Epithelial cell of proximal tubule (primary cell): ENCODE measurements at regions not wholly inside any gene's neighbourhood (a gene's known extent, or its start where the extent isn't known, plus 50 kb on each side); places are given as distances from the start of the nearest gene placed in this dataset.

Experiments
- DNase-seq: peaks from one replicate; pipeline ENCODE4 v3.0.0-alpha.2; 2011; ENCODE audit warnings: low read depth
- H3K4me3 ChIP-seq: 2 replicates; pipeline ENCODE4 v1.5.1; 2011; ENCODE audit warnings: low read depth, mild to moderate bottlenecking, low read length
- CTCF ChIP-seq: conservative IDR thresholded peaks from 2 replicates; pipeline ENCODE4 v1.5.1; 2012; ENCODE audit warnings: low read depth, mild to moderate bottlenecking, low read length

- H3K4me3 ChIP-seq, result no peak overlapping the region
- no peak for TF ChIP-seq CTCF
- DNase-seq, result no peak
These were observed 155.0 kb upstream of the HES1 start for GRCh38 chr3:193980905-193981304.

DNA sequence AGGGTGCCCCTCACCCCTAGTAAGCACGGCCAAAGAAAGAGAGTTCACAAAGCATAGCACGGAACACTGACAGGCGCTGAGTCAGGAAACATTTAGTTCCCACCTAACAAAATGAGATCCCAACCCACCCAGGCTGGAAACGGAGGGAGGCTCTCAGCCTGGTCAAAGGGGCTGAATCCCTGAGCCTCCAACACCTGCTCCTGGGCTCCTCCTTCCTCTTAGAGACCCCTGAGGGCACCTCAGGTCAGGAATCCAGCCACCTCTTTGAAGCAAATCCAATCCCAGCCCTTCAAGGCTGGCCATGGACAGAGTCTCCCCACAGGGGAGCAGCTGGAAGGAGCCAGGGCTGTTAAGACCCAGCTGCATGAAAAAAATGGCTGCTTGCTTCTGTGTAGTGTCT is 154.4 kb upstream of the HES1 start:
- DNase-seq, result no peak
- no peak overlapping the region for H3K4me3 ChIP-seq
- no peak for TF ChIP-seq CTCF

- no peak overlapping the region for H3K4me3 ChIP-seq
- no peak for TF ChIP-seq CTCF
- peak; percentile 37 for DNase-seq
These were observed 153.7 kb upstream of the HES1 start for GRCh38 chr3:193982258-193982659.

DNA sequence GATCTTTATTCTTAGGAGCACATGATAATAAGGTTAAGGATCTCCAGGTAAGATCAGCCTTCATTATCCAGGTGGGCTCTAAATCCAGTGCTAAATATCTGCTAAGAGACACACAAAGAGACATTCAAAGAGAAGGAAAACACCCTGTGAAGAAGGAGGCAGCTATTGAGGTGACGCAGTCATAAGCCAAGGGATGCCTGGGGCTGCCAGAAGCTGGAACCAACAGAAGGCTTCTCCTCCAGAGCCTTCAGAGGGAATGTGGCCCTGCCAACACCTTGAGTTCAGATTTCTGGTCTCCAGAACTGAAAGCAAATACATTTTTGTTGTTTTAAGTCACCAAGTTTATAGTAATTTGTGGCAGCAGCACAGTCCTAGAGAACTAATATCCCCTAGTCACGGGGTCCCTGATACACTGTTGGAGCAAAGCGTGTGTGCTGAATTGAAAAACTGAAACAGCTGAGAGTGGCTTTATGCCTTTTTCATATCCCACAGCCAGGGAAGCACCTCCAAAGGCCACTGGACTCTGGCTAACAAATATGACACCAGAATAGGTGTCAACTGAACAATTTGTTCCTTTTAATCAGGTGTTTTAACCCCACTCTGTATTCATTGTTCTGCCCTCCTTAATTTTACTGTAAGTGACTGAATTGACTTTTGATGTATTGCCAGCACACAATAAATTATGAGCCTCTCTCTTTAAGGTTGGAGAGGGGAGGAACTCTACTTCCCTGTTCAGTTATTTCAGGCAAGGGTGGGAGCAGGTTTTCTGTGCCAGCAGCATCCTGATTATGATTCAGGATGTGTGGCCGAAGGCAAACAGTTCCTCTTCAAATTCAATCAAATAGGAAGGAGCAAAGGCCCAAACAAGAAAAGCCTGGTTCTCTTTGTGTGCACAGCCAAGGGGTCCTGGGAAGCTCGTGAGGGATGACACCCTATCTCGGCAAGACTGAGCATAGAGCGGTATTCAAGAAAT is 151.8 kb upstream of the HES1 start:
- no peak overlapping the region for H3K4me3 ChIP-seq
- DNase-seq, result no peak
- no peak for TF ChIP-seq CTCF

DNA sequence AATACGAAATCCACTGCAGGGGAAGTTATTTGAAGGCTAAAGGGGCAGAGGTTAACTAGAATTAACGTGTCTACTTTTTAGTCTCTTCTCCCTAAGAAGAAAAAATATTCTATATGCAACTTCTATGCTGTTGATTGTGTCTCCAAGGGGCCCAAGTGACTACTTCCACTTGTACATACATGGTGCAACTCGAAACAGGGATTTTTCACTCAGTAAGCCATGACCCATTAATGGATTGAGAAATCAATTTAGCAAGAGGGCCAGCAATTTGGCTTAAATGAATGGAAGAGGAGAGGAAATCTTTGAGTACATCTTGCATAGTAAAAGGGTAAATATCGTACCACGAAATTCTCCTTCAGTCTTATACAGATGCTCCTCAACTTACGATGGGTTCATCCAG is 151.1 kb upstream of the HES1 start:
- DNase-seq, result no peak
- H3K4me3 ChIP-seq, result no peak overlapping the region
- TF ChIP-seq CTCF, result no peak

GRCh38 chr3:193987186-193987585 is 148.8 kb upstream of the HES1 start:
- no peak for TF ChIP-seq CTCF
- H3K4me3 ChIP-seq, result no peak overlapping the region
- DNase-seq, result no peak

GRCh38 chr3:193989186-193989585 is 146.8 kb upstream of the HES1 start:
- no peak for DNase-seq
- no peak for TF ChIP-seq CTCF
- no peak overlapping the region for H3K4me3 ChIP-seq
